Endothelial cell of umbilical vein (primary cell): ENCODE measurements at regions not wholly inside any gene's neighbourhood (a gene's known extent, or its start where the extent isn't known, plus 50 kb on each side); places are given as distances from the start of the nearest gene placed in this dataset.

Experiments used
- POLR2A ChIP-seq: IDR thresholded peaks from 2 replicates; pipeline ENCODE4 v1.6.1; 2012; ENCODE audit warnings: low read depth, mild to moderate bottlenecking, control low read depth, low read length
- TF ChIP-seq, protein P1 (sequence below), 2 donors: IDR thresholded peaks; 1 replicate in 1 of 2; 2 replicates in 1 of 2; pipeline ENCODE4 v1.5.1; 2011; ENCODE audit warnings: low read length in 2 of 2, mild to moderate bottlenecking in 2 of 2, moderate library complexity in 2 of 2, control low read depth in 1 of 2, inconsistent platforms in 1 of 2, low read depth in 1 of 2; ENCODE audit not compliant: insufficient read depth in 1 of 2; ENCODE audit errors: extremely low read depth in 1 of 2
- TF ChIP-seq, protein P2 (sequence below): IDR thresholded peaks from 2 replicates; pipeline ENCODE4 v1.6.1; 2011; ENCODE audit not compliant: insufficient read depth, insufficient read length

GRCh38 chr6:99119109-99120031, 171.6 kb upstream of the FBXL4 start:
- TF ChIP-seq, protein P1, sequence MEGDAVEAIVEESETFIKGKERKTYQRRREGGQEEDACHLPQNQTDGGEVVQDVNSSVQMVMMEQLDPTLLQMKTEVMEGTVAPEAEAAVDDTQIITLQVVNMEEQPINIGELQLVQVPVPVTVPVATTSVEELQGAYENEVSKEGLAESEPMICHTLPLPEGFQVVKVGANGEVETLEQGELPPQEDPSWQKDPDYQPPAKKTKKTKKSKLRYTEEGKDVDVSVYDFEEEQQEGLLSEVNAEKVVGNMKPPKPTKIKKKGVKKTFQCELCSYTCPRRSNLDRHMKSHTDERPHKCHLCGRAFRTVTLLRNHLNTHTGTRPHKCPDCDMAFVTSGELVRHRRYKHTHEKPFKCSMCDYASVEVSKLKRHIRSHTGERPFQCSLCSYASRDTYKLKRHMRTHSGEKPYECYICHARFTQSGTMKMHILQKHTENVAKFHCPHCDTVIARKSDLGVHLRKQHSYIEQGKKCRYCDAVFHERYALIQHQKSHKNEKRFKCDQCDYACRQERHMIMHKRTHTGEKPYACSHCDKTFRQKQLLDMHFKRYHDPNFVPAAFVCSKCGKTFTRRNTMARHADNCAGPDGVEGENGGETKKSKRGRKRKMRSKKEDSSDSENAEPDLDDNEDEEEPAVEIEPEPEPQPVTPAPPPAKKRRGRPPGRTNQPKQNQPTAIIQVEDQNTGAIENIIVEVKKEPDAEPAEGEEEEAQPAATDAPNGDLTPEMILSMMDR (IDR thresholded peaks at IDR 0.05; ENCODE audit: extremely low read depth in 1 of 2, insufficient read depth in 1 of 2, low read depth in 1 of 2, low read length in 2 of 2), result peak; percentile 44 to 49
- TF ChIP-seq, protein P2, sequence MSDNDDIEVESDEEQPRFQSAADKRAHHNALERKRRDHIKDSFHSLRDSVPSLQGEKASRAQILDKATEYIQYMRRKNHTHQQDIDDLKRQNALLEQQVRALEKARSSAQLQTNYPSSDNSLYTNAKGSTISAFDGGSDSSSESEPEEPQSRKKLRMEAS, result no peak
- no peak for TF ChIP-seq POLR2A
